ENCODE measurements at regions not wholly inside any gene's neighbourhood (a gene's known extent, or its start where the extent isn't known, plus 50 kb on each side); places are given as distances from the start of the nearest gene placed in this dataset.

- Histone ChIP-seq H3F3A (ENCODE audit: control insufficient read depth, insufficient read depth) (no peaks in the 10 kb centered on the region), H4K20me1 (ENCODE audit: control insufficient read depth, insufficient read depth, low read depth, low read length) (no peaks in the 10 kb centered on the region)
Measured at GRCh38 chr18:51248685-51249084, 51.2 kb upstream of the MEX3C start.

GRCh38 chr18:51250006-51250405 is 52.5 kb upstream of the MEX3C start:
- Histone ChIP-seq H4K20me1 (ENCODE audit: control insufficient read depth, insufficient read depth, low read depth, low read length) (no peaks in the 10 kb centered on the region), H3K9me3 (ENCODE audit: control insufficient read depth, insufficient read depth, low read length) (no peaks in the 10 kb centered on the region), H3K27me3 (ENCODE audit: control insufficient read depth, low read length) (no peaks in the 10 kb centered on the region), H3K9me2 (replicated peaks; ENCODE audit: control insufficient read depth, low read length) (no peaks in the 10 kb centered on the region), H3K36me3 (ENCODE audit: control insufficient read depth, low read length) (no peaks in the 10 kb centered on the region), H3K4me1 (ENCODE audit: control insufficient read depth, low read length) (peaks cover 11% of the 10 kb centered on the region), H3K27ac (ENCODE audit: low read depth, low read length) (no peak overlapping the region), H3K79me2 (ENCODE audit: control insufficient read depth, low read length) (no peaks in the 10 kb centered on the region), H3K4me2 (ENCODE audit: low read length) (no peak overlapping the region), H3K4me3 (ENCODE audit: low read length) (no peak overlapping the region), H3F3A (ENCODE audit: control insufficient read depth, insufficient read depth) (no peaks in the 10 kb centered on the region)
- TF ChIP-seq EZH2phosphoT487 (IDR thresholded peaks at IDR 0.05; ENCODE audit: borderline replicate concordance, low read length): no peak
- TF ChIP-seq, protein P1, sequence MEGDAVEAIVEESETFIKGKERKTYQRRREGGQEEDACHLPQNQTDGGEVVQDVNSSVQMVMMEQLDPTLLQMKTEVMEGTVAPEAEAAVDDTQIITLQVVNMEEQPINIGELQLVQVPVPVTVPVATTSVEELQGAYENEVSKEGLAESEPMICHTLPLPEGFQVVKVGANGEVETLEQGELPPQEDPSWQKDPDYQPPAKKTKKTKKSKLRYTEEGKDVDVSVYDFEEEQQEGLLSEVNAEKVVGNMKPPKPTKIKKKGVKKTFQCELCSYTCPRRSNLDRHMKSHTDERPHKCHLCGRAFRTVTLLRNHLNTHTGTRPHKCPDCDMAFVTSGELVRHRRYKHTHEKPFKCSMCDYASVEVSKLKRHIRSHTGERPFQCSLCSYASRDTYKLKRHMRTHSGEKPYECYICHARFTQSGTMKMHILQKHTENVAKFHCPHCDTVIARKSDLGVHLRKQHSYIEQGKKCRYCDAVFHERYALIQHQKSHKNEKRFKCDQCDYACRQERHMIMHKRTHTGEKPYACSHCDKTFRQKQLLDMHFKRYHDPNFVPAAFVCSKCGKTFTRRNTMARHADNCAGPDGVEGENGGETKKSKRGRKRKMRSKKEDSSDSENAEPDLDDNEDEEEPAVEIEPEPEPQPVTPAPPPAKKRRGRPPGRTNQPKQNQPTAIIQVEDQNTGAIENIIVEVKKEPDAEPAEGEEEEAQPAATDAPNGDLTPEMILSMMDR (IDR thresholded peaks at IDR 0.05; ENCODE audit: low read depth, low read length, poor library complexity, severe bottlenecking): no peak

More at GRCh38 chr18:51248685-51249084, 51.2 kb upstream of the MEX3C start:
- Histone ChIP-seq H3K36me3 (ENCODE audit: control insufficient read depth, low read length) (no peaks in the 10 kb centered on the region), H3K27ac (ENCODE audit: low read depth, low read length) (no peak overlapping the region), H3K9me2 (replicated peaks; ENCODE audit: control insufficient read depth, low read length) (no peaks in the 10 kb centered on the region), H3K4me2 (ENCODE audit: low read length) (no peak overlapping the region), H3K4me3 (ENCODE audit: low read length) (no peak overlapping the region), H3K4me1 (ENCODE audit: control insufficient read depth, low read length) (peaks cover 11% of the 10 kb centered on the region), H3K9me3 (ENCODE audit: control insufficient read depth, insufficient read depth, low read length) (no peaks in the 10 kb centered on the region), H3K79me2 (ENCODE audit: control insufficient read depth, low read length) (no peaks in the 10 kb centered on the region), H3K27me3 (ENCODE audit: control insufficient read depth, low read length) (no peaks in the 10 kb centered on the region)
- TF ChIP-seq EZH2phosphoT487 (IDR thresholded peaks at IDR 0.05; ENCODE audit: borderline replicate concordance, low read length): no peak
- TF ChIP-seq, protein P1 (IDR thresholded peaks at IDR 0.05; ENCODE audit: low read depth, low read length, poor library complexity, severe bottlenecking): no peak

- H4K20me1 ChIP-seq (ENCODE audit: control insufficient read depth, insufficient read depth, low read depth, low read length): no peaks in the 10 kb centered on the region
- TF ChIP-seq EZH2phosphoT487 (IDR thresholded peaks at IDR 0.05; ENCODE audit: borderline replicate concordance, low read length): no peak
- TF ChIP-seq, protein P1 (IDR thresholded peaks at IDR 0.05; ENCODE audit: low read depth, low read length, poor library complexity, severe bottlenecking): no peak
Measured at GRCh38 chr18:51250458-51251024, 53.1 kb upstream of the MEX3C start.

More at GRCh38 chr18:51250458-51251024, 53.1 kb upstream of the MEX3C start:
- no peaks in the 10 kb centered on the region for H3F3A ChIP-seq (ENCODE audit: control insufficient read depth, insufficient read depth)
- H3K27ac ChIP-seq (ENCODE audit: low read depth, low read length): no peak overlapping the region
- no peaks in the 10 kb centered on the region for H3K27me3 ChIP-seq (ENCODE audit: control insufficient read depth, low read length)
- H3K4me3 ChIP-seq (ENCODE audit: low read length): no peak overlapping the region
- H3K4me1 ChIP-seq (ENCODE audit: control insufficient read depth, low read length): peaks cover 11% of the 10 kb centered on the region
- H3K79me2 ChIP-seq (ENCODE audit: control insufficient read depth, low read length): no peaks in the 10 kb centered on the region
- no peaks in the 10 kb centered on the region for H3K36me3 ChIP-seq (ENCODE audit: control insufficient read depth, low read length)
- no peaks in the 10 kb centered on the region for H3K9me3 ChIP-seq (ENCODE audit: control insufficient read depth, insufficient read depth, low read length)
- H3K4me2 ChIP-seq (ENCODE audit: low read length): no peak overlapping the region
- no peaks in the 10 kb centered on the region for H3K9me2 ChIP-seq (replicated peaks; ENCODE audit: control insufficient read depth, low read length)

Data from DOHH2 (cell line).